ENCODE measurements at regions not wholly inside any gene's neighbourhood (a gene's known extent, or its start where the extent isn't known, plus 50 kb on each side); places are given as distances from the start of the nearest gene placed in this dataset.
"Not testable (repeated sequence)": the region's sequence is repeated elsewhere in the genome, so short reads cannot be mapped to it uniquely, and the experiment has no call there.

DNA sequence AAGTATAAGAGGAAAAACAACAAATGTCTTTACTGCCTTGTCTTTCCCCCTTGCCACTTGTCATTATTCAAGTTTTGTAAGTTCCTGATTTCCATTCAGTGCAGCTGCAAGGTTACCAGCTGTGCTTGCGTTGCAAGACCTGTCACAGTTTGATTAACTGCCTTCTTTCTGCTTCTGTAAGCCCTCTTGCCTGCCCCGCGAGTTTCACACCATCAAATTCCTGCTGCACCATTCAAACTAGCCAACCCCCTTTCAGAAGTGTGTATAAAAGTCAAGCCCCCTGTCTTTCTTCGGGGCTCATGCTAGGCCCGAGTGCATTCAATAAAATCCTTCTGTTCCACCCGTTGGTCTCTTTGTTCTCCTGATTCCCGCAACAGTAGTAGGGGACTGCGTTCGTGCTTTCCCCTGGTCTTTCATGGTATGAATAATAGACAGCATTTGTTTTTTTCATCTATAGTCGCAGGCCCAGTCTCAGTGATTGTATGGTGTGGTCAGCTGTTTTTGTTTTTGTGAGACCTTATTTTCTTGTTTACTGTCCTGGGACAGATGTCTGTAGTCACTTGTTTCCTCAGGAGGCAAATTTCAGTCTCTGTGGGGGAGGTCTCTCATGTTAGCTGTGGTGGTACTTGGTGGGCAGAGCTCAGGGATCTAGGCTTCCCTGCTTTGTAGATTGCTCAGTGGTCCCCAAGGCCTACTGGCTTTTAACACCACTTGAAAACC lies 159.1 kb upstream of the NOTCH2NLA start:
- not testable (repeated sequence) for TF ChIP-seq CHD4 (IDR thresholded peaks at IDR 0.05; ENCODE audit: borderline replicate concordance); POLR2A (IDR thresholded peaks at IDR 0.05; ENCODE audit: low read length); EHF (CRISPR knock-in tag; IDR thresholded peaks at IDR 0.05); EHMT2 (IDR thresholded peaks at IDR 0.05; ENCODE audit: low read depth)
- TF ChIP-seq, protein P1, sequence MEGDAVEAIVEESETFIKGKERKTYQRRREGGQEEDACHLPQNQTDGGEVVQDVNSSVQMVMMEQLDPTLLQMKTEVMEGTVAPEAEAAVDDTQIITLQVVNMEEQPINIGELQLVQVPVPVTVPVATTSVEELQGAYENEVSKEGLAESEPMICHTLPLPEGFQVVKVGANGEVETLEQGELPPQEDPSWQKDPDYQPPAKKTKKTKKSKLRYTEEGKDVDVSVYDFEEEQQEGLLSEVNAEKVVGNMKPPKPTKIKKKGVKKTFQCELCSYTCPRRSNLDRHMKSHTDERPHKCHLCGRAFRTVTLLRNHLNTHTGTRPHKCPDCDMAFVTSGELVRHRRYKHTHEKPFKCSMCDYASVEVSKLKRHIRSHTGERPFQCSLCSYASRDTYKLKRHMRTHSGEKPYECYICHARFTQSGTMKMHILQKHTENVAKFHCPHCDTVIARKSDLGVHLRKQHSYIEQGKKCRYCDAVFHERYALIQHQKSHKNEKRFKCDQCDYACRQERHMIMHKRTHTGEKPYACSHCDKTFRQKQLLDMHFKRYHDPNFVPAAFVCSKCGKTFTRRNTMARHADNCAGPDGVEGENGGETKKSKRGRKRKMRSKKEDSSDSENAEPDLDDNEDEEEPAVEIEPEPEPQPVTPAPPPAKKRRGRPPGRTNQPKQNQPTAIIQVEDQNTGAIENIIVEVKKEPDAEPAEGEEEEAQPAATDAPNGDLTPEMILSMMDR (IDR thresholded peaks at IDR 0.05), result not testable (repeated sequence)
- TF ChIP-seq, protein P2, sequence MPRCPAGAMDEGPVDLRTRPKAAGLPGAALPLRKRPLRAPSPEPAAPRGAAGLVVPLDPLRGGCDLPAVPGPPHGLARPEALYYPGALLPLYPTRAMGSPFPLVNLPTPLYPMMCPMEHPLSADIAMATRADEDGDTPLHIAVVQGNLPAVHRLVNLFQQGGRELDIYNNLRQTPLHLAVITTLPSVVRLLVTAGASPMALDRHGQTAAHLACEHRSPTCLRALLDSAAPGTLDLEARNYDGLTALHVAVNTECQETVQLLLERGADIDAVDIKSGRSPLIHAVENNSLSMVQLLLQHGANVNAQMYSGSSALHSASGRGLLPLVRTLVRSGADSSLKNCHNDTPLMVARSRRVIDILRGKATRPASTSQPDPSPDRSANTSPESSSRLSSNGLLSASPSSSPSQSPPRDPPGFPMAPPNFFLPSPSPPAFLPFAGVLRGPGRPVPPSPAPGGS (IDR thresholded peaks at IDR 0.05), result not testable (repeated sequence)
- TF ChIP-seq, protein P3, sequence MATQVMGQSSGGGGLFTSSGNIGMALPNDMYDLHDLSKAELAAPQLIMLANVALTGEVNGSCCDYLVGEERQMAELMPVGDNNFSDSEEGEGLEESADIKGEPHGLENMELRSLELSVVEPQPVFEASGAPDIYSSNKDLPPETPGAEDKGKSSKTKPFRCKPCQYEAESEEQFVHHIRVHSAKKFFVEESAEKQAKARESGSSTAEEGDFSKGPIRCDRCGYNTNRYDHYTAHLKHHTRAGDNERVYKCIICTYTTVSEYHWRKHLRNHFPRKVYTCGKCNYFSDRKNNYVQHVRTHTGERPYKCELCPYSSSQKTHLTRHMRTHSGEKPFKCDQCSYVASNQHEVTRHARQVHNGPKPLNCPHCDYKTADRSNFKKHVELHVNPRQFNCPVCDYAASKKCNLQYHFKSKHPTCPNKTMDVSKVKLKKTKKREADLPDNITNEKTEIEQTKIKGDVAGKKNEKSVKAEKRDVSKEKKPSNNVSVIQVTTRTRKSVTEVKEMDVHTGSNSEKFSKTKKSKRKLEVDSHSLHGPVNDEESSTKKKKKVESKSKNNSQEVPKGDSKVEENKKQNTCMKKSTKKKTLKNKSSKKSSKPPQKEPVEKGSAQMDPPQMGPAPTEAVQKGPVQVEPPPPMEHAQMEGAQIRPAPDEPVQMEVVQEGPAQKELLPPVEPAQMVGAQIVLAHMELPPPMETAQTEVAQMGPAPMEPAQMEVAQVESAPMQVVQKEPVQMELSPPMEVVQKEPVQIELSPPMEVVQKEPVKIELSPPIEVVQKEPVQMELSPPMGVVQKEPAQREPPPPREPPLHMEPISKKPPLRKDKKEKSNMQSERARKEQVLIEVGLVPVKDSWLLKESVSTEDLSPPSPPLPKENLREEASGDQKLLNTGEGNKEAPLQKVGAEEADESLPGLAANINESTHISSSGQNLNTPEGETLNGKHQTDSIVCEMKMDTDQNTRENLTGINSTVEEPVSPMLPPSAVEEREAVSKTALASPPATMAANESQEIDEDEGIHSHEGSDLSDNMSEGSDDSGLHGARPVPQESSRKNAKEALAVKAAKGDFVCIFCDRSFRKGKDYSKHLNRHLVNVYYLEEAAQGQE (IDR thresholded peaks at IDR 0.05), result not testable (repeated sequence)

All from A549 (cell line).